Suprapubic skin (tissue), 3 donors: ENCODE measurements at regions not wholly inside any gene's neighbourhood (a gene's known extent, or its start where the extent isn't known, plus 50 kb on each side); places are given as distances from the start of the nearest gene placed in this dataset.

Source experiments
- CTCF ChIP-seq, 2 donors: fragments of 200-600 bp in 1 of 2; fragments of 450-650 bp in 1 of 2; sonication (generic) in 1 of 2; IDR thresholded peaks; one replicate each; pipeline ENCODE4 v1.5.1; 2016 to 2019; ENCODE audit warnings: antibody characterized with exemption in 2 of 2, mild to moderate bottlenecking in 1 of 2, moderate library complexity in 1 of 2
- EP300 ChIP-seq: sonication (generic); formaldehyde crosslinking; IDR thresholded peaks from one replicate; pipeline ENCODE4 v1.6.1; 2017; ENCODE audit warnings: antibody characterized with exemption

- no peak for TF ChIP-seq CTCF (IDR thresholded peaks at IDR 0.05)
- no peak for TF ChIP-seq EP300
Measured at GRCh38 chr2:41020358-41020757, 568.5 kb upstream of the SLC8A1 start.
